Neural crest cell (in vitro differentiated cells): ENCODE measurements at regions not wholly inside any gene's neighbourhood (a gene's known extent, or its start where the extent isn't known, plus 50 kb on each side); places are given as distances from the start of the nearest gene placed in this dataset.

Experiments used
- DNase-seq: peaks from one replicate; pipeline ENCODE4 v3.0.0; 2021; ENCODE audit warnings: low read depth, mixed read lengths, low spot score
- H3K27ac Mint-ChIP-seq: one replicate; pipeline ENCODE4 v1.8.0; 2021; ENCODE audit warnings: mild to moderate bottlenecking, mixed read lengths; ENCODE audit not compliant: unreplicated experiment
- H3K27me3 Mint-ChIP-seq: 2 replicates; pipeline ENCODE4 v1.8.0; 2021; ENCODE audit warnings: low read depth, mild to moderate bottlenecking, mixed read lengths
- H3K36me3 Mint-ChIP-seq: 2 replicates; pipeline ENCODE4 v1.8.0; 2021; ENCODE audit warnings: low read depth, mild to moderate bottlenecking, mixed read lengths
- H3K4me1 Mint-ChIP-seq: 2 replicates; pipeline ENCODE4 v1.8.0; 2021; ENCODE audit warnings: mixed read lengths
- H3K4me3 Mint-ChIP-seq: one replicate; pipeline ENCODE4 v1.8.0; 2021; ENCODE audit warnings: mild to moderate bottlenecking, mixed read lengths
- H3K9me3 Mint-ChIP-seq: 2 replicates; pipeline ENCODE4 v1.8.0; 2021; ENCODE audit warnings: mixed read lengths
- CTCF ChIP-seq: fragments of 200-600 bp; sonication (generic); conservative IDR thresholded peaks from 2 replicates; pipeline ENCODE4 v1.5.0; 2021; ENCODE audit warnings: antibody characterized with exemption, mild to moderate bottlenecking

- TF ChIP-seq CTCF, result no peak
- H3K4me1 Mint-ChIP-seq, result no peaks in the 10 kb centered on the region
- H3K27me3 Mint-ChIP-seq, result peaks cover 15% of the 10 kb centered on the region
- no peak overlapping the region for H3K4me3 Mint-ChIP-seq
- peaks cover under 1% of the 10 kb centered on the region for H3K9me3 Mint-ChIP-seq
- no peaks in the 10 kb centered on the region for H3K36me3 Mint-ChIP-seq
- DNase-seq, result no peak
- no peak overlapping the region for H3K27ac Mint-ChIP-seq
Observed at GRCh38 chr2:56613254-56613653, 429.5 kb downstream of the CCDC85A start.

- H3K4me1 Mint-ChIP-seq, result no peaks in the 10 kb centered on the region
- H3K4me3 Mint-ChIP-seq, result no peak overlapping the region
- H3K27me3 Mint-ChIP-seq, result peaks cover 15% of the 10 kb centered on the region
- no peak for TF ChIP-seq CTCF
- DNase-seq, result no peak
- H3K9me3 Mint-ChIP-seq, result peaks cover 6% of the 10 kb centered on the region
- no peak overlapping the region for H3K27ac Mint-ChIP-seq
- H3K36me3 Mint-ChIP-seq, result no peaks in the 10 kb centered on the region
Observed at GRCh38 chr2:56613920-56614319, 430.1 kb downstream of the CCDC85A start.

- Mint-ChIP-seq H3K9me3 (peaks cover 8% of the 10 kb centered on the region), H3K4me3 (no peak overlapping the region), H3K27me3 (peaks cover 11% of the 10 kb centered on the region), H3K27ac (no peak overlapping the region), H3K36me3 (no peaks in the 10 kb centered on the region), H3K4me1 (no peaks in the 10 kb centered on the region)
- no peak for TF ChIP-seq CTCF
- no peak for DNase-seq
Observed at GRCh38 chr2:56615760-56616159, 432.0 kb downstream of the CCDC85A start.

- Mint-ChIP-seq H3K27me3 (peaks cover 3% of the 10 kb centered on the region), H3K4me1 (no peaks in the 10 kb centered on the region), H3K9me3 (peaks cover 8% of the 10 kb centered on the region)
Observed at GRCh38 chr2:56624181-56624580, 440.4 kb downstream of the CCDC85A start.

GRCh38 chr2:56626927-56627326 is 443.1 kb downstream of the CCDC85A start:
- no peak for DNase-seq
- Mint-ChIP-seq H3K4me1 (no peaks in the 10 kb centered on the region), H3K27ac (no peak overlapping the region), H3K4me3 (no peak overlapping the region), H3K27me3 (peaks cover 3% of the 10 kb centered on the region), H3K9me3 (peaks cover 8% of the 10 kb centered on the region), H3K36me3 (no peaks in the 10 kb centered on the region)
- TF ChIP-seq CTCF, result no peak

More at GRCh38 chr2:56624181-56624580, 440.4 kb downstream of the CCDC85A start:
- no peak for TF ChIP-seq CTCF
- no peak overlapping the region for H3K4me3 Mint-ChIP-seq
- no peak overlapping the region for H3K27ac Mint-ChIP-seq
- no peaks in the 10 kb centered on the region for H3K36me3 Mint-ChIP-seq
- DNase-seq, result no peak

- H3K9me3 Mint-ChIP-seq, result peaks cover 3% of the 10 kb centered on the region
- peaks cover 3% of the 10 kb centered on the region for H3K27me3 Mint-ChIP-seq
- no peaks in the 10 kb centered on the region for H3K4me1 Mint-ChIP-seq
- no peak overlapping the region for H3K27ac Mint-ChIP-seq
- no peak overlapping the region for H3K4me3 Mint-ChIP-seq
- no peak for DNase-seq
- TF ChIP-seq CTCF, result no peak
- H3K36me3 Mint-ChIP-seq, result no peaks in the 10 kb centered on the region
Observed at GRCh38 chr2:56630286-56630685, 446.5 kb downstream of the CCDC85A start.
